ENCODE measurements at regions not wholly inside any gene's neighbourhood (a gene's known extent, or its start where the extent isn't known, plus 50 kb on each side); places are given as distances from the start of the nearest gene placed in this dataset.

DNA sequence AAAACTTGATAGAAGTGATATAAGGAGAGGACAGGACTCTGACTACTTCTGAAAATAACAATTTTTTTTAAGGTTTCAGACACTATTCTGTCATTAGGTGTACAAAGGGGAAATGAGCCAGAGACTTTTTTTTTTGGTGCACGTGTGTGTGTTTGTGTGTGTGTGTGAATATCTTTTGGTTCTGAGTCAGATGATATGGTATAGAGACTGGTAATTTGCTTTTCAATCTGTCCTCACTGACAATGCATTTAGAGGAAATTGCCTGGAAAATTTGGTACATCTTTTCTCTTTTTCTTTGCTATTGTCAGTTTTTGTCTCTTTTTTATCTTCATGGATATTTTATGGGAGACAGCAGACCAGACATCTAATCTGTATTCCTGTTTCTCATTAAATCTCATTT, 59.3 kb downstream of the DDIT4L start:
- DNase-seq, result no peak

DNA sequence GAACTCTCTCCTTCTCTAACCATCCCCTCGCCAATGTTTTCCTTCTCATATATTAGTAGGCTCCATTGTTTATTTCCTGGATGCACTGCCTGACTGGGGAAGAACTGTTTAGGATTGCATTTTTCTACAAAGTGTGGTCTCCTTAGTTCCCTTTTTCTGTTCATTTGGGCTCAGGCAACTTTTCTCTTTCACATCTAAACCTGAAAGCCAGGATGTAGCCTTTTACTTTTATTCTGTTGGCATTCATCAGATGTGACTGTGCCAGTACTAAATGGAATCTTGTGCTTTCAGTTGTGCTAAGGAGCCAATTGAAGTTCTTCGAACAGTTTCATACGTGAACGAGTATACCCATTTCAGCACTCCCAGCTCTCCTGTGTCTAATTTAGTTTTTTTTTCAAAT, 59.8 kb downstream of the DDIT4L start:
- no peak for DNase-seq

DNA sequence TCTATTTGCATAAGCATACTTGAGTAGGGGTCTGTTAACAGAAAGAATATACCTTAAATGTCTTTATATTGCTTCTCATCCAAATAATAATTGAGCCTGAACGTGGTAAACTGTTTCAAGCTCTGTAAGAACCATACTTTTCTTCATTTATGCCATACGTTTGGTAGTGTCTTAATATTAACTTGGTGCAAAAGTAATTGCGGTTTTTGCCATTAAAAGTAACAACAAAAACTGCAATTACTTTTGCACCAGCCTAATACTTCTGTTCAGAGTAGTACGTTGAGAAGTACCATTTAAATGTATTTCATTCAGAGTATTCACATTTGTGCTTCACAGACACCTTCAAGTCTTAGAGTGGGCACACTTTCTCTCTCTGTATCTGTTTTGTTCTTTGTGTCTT, 60.5 kb downstream of the DDIT4L start:
- no peak for DNase-seq

DNA sequence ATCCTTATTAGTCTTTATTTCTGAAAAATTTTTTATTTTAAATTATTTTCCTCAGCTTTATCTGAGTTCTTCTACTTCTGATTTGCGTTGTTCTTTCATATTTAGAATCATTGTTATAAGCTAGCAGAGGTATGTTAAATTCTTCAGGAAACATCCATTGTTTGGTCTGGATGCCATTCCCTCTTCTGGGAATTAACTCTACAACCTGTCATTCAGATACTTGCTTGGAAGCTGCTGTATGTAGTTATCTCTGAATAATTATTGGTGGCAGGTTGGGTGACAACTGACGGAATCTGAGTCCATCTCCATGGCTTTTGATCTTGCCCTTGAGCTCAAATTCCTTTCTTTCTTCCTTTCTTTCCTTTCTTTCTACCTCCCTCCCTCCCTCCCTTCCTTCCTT, 61.9 kb downstream of the DDIT4L start:
- no peak for DNase-seq

GRCh38 chr4:100124715-100125114, 65.6 kb downstream of the DDIT4L start:
- DNase-seq, result no peak

DNA sequence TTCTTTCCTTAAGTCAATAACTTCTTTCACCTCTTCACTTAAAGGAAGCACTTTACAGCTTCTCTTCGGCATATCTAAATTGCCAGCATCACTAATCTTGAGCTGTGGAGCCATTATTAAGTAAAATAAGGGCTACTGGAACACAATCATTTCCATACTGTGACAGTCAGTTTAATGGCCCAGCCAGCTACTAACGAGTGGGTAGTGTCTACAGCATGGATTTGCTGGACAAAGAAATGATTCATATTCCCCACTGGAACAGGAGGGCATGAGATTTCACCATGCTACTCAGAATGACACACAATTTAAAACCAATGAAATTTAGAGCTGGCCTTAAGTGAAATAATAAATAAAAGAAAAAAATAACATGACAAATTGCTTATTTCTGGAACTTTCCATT, 72.1 kb downstream of the DDIT4L start:
- DNase-seq, result no peak

DNA sequence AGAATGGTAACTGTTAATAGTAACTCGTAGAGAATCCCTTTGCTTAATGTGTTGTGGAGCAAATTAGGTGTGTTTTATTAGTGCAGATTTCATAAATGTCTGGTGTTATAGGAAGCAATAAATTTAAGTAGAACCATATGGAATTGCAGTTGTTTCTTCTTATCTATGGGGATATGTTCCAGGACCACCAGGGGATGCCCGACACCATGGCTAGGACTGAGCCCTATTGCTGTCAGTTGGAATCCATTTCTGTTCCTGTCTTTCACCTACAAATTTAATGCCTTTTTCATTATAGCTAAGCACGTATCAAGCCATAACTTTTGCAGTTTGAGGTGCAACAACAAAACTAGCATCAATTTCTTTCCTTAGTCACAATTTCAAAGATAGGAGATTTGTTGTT, 72.5 kb downstream of the DDIT4L start:
- no peak for DNase-seq

- no peak for DNase-seq
Observed at GRCh38 chr4:100114909-100115308, 75.4 kb downstream of the DDIT4L start.

GRCh38 chr4:100113732-100114131, 76.5 kb downstream of the DDIT4L start:
- no peak for DNase-seq

GRCh38 chr4:100113096-100113495, 77.2 kb downstream of the DDIT4L start:
- no peak for DNase-seq

GRCh38 chr4:100109921-100110320, 80.3 kb downstream of the DDIT4L start:
- no peak for DNase-seq

DNA sequence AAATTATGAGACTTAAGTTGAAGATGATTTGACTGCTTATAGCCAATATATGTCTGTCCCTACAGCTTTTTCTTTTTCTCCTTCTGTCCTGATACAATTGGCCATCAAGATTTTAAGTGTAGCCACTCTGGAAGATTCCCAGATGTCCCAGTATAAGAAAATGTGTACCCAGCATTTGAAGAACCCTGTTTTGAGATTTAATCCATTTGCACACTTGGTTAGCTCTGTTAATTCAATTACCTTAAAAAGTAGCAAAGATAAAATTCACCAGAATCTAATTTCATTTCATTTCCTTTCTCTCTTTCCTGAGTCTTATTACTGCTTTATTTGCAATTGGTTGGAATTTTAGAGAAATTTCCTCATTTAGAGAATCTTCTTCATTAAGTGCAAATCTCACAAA, 81.4 kb downstream of the DDIT4L start:
- DNase-seq, result no peak

- DNase-seq, result no peak
Observed at GRCh38 chr4:100106982-100107381, 83.3 kb downstream of the DDIT4L start.

DNA sequence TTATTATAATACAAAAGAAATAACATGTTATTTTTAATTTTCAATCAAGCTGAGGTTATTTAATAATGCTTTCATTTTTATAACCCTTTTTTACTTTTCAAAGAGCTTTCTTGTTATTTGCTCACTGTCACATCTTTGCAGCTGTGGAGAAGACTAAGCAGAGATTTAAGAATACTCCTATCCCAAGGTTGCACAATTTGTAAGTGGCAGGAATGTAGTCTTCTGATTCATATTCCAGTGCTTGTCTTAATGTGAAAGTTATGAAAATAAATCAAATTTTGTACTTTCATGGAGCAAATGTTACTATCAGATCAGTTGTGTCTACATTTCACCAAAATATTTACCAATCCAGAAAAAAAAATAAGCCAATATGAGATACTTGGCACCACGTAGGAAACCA, 86.6 kb downstream of the DDIT4L start:
- DNase-seq, result no peak

GRCh38 chr4:100100985-100101384, 89.3 kb downstream of the DDIT4L start:
- DNase-seq, result no peak

DNA sequence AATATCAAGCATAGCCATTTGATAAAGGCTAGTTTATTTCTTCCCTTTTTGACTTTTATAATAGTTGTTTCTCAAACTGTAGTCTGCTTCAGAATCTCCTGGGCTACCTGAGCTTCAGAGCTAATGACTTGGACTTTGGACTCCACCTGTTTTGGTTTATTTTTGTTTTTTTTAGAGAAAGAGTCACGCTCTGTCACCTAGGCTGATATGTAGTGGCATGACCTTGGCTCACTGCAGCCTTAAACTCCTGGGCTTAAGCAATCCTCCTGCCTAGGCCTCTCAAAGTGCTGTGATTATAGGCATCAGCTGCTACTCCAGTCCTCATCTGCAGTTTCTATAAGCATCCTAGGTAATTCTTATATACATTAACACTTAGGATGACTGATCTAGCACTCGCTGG, 90.5 kb downstream of the DDIT4L start:
- no peak for DNase-seq

DNA sequence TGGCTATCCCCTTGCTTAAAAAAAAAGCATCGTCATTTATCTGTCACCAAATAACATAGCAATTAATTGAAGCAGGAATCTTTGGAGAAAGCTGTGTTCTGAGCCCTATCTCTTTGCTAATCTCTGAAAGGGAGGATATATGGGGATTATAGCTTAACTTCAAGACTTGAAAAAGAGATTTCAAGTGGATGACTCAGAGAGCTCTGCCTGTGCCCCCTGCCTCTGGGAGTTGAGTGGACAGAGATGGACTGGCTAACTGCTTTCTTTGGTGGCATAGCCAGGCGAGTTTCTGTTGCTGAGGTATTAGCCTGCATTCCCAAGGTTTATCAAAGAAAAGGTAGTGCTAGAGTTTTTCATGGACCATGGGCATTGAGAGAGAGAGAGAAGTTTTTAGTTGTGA, 91.6 kb downstream of the DDIT4L start:
- DNase-seq, result no peak

GRCh38 chr4:100098011-100098545, 92.2 kb downstream of the DDIT4L start:
- no peak for DNase-seq

DNA sequence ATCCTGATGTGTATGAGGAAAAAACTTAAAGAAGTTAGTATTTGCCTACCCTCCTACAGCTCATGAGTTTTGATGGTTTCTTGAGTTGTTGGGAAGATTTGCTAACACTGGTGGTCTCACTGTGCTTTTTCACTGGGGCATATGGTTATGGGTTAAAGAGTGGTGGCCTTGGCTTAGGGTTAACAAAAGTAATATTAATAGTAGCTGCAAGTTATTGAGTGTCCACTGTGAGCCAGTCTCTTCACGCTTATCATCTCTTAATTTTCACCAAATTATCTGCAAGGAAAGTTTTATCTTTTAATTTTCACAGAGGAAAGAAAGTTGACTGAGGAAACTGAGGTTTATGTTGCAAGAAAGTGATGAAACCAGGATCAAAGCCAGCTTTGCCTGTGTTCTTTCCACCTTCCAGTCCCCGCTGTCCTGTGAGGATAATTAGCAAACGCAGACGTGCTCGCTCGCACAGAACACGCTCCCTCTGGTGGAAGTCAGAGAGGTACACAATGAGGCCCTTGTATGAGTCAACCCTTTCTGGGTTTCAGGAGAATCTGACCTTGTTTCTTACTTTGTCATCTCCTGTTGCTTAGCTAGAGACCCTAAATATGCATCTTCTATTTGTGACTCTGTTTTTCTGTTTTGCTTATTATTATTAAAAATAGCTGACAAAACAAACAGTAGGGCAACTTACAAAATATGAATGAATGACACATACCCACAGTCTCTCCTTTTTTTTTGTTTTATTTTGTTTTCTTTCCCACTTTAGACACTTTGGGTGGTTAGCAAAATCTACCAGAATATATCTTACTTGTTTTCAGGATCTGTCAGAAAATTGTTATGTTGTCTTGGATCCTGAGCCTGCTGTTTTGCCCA, 94.3 kb downstream of the DDIT4L start:
- peak; percentile 25 for DNase-seq

DNA sequence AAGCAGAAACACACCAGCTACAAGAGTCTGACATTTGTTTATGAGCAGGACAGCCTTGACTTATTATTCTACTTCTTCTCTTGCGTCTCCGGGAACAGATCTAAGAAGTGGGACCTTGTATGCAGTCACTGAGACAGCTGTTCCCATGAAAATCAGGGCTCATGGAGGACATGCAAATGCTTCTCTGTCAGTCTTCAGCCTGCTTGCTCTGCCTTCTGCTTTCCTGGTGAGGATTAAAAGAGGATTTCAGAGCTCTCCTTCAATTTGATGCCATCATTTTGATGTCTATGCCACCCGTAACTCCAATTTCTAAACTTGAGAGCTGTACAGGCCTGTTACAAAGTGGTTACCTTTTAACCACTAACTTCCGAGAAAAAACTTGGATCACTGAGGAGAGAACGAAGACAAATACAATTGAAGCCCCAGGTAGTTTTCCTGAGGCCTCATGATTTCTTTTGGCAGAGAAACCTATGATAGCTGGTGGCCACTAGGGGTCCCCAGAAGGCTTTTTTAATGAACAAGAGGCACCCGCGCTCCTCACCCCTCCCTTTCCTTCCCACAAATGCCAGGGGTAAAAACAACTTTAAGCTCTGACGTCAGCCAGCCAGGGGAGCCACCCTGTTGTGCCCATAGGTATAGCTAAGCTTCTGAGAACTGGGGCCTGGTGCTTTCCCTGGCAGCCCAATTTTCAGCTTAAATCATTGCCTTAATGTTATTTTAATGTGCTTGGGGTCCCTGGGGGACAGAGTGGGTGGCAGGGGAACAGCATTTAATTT, 97.0 kb downstream of the DDIT4L start:
- peak; percentile 72 for DNase-seq

- DNase-seq, result no peak
Observed at GRCh38 chr4:100087743-100088142, 102.5 kb downstream of the DDIT4L start.

- DNase-seq, result no peak
Observed at GRCh38 chr4:100086766-100087431, 103.4 kb downstream of the DDIT4L start.

DNA sequence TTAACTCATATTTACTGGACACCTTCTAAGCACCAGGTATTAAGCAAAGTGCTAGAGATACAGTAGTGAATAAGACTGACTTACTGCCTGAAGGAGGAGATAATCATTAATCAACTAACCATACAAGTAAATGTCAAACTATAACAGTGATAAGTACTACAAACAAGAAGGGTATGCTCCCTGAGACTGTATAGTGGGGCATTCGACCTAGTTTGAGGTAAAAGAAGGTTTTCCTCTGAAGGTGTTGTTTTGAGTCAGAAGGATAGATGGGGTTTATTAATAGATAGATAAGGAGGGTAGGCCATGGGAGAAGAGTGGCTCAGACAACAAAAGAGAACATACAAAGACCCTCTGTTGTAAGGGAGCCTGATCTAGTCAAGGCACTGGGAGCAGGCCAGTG, 105.4 kb downstream of the DDIT4L start:
- no peak for DNase-seq
